ENCODE measurements at regions not wholly inside any gene's neighbourhood (a gene's known extent, or its start where the extent isn't known, plus 50 kb on each side); places are given as distances from the start of the nearest gene placed in this dataset.

DNA sequence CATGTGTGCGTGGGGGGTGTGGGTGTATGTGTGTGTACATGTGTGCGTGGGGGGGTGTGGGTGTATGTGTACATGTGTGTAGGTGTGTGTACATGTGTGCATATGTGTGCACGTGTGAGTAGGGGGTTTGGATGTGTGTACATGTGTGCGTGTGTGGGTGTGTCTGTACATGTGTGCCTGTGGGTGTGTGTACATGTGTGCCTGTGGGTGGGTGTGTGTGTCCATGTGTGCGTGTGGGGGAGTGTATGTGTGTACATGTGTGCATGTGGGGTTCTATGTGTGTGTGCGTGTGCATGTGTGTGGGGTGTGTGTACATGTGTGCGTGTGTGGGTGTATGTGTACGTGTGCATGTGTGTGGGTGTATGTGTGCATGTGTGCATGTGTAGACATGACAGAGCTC, 129.1 kb downstream of the C16orf95 start:
- TF ChIP-seq, protein P1, sequence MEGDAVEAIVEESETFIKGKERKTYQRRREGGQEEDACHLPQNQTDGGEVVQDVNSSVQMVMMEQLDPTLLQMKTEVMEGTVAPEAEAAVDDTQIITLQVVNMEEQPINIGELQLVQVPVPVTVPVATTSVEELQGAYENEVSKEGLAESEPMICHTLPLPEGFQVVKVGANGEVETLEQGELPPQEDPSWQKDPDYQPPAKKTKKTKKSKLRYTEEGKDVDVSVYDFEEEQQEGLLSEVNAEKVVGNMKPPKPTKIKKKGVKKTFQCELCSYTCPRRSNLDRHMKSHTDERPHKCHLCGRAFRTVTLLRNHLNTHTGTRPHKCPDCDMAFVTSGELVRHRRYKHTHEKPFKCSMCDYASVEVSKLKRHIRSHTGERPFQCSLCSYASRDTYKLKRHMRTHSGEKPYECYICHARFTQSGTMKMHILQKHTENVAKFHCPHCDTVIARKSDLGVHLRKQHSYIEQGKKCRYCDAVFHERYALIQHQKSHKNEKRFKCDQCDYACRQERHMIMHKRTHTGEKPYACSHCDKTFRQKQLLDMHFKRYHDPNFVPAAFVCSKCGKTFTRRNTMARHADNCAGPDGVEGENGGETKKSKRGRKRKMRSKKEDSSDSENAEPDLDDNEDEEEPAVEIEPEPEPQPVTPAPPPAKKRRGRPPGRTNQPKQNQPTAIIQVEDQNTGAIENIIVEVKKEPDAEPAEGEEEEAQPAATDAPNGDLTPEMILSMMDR (IDR thresholded peaks at IDR 0.05) = no peak
- no peak overlapping the region for H3K27ac ChIP-seq

DNA sequence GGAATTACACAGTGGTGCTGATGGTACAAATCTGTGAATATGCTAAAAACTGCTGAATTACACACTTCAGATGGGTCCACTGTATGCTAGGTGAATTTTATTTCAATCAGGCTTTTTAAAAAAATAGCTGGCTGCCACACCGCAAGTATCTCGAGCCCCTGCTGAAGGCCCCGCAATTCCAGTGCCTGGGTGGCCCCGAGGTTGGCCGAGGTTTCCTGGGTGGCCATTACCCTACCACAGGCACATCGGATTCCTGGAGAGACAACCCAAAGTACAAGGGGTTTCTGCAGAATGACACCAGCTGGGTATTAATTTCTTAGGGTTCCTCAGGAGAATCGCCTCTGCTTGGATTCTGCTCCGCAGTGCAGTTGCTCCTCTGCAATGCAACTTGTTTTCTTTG, 127.8 kb downstream of the C16orf95 start:
- TF ChIP-seq ZFX (IDR thresholded peaks at IDR 0.05; ENCODE audit: borderline replicate concordance) = no peak
- TF ChIP-seq, protein P1 (IDR thresholded peaks at IDR 0.05) = no peak
- no peak overlapping the region for H3K27ac ChIP-seq

DNA sequence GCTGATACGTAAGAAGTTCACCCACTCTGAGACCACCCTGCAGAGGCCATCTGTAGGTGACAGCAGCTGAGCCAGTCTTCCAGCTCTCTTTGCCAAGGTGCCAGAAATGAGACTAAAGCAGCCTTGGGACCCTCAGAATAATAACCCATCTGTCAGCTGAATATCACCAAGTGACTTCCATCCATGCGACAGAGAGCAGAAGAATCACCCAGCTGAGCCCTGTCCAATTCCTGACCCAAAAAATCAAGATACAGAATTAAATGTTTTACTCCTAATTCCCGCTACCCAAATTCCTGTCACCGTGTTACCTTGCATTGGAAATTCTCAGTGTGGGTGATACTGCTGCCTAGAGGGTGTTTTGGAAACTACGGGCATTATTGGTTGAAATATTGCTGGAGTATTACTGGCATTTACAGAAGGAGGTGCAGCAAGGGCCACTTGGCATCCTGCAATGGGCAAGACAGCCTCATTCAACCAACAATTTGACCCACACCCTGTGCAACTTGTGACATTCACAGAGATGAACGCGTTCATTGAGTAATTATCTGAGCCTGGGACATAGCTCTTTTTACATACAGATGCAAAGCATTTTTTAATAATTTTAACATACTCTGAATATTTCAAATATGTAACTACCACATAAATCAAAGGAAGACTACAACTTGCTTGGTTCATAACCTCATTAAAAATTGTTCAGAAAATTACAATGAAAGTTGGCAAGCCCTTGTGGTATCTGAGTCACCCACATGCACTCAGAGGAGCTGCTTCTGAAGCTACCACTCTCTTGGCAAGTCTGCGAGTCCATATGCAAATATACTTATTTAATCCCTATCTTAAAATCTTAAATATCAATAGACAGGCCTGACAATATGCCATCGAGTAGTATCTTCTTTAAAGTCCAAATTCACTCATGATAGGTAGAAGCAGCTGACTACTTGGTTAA, 126.6 kb downstream of the C16orf95 start:
- no peak for TF ChIP-seq ZFX (IDR thresholded peaks at IDR 0.05; ENCODE audit: borderline replicate concordance)
- TF ChIP-seq, protein P1 (IDR thresholded peaks at IDR 0.05) = no peak
- H3K27ac ChIP-seq = no peak overlapping the region

DNA sequence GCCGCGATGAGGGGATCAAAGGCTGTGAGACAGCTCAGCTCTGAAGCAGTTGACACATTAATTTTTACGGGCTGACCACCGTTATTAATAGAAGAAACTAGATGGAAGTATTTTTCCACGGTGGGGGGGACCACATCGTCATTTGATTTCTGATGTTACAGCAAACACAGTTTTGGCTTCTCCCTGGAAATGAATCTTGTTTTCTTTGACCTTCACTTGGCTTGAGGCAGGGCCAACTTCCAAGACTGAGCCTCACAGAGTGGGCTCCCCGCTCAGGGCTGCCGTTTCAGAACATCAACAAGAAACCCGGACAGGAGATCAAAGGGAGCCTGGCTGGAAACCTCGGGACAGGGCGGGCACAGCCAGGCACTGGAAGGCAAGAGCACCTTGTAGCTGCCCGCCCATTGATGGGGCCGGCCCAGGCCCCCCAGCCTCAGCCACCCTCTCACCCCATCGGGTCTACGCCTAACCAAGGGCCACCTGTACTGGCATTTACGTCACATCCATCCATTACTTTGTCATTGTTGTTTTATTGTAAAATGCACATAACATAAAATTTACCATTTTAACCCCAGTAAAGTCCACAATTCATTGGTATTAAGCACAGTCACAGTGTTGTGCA, 124.6 kb downstream of the C16orf95 start:
- no peak overlapping the region for H3K27ac ChIP-seq
- TF ChIP-seq, protein P1 (IDR thresholded peaks at IDR 0.05) = no peak
- TF ChIP-seq ZFX (IDR thresholded peaks at IDR 0.05; ENCODE audit: borderline replicate concordance) = no peak

DNA sequence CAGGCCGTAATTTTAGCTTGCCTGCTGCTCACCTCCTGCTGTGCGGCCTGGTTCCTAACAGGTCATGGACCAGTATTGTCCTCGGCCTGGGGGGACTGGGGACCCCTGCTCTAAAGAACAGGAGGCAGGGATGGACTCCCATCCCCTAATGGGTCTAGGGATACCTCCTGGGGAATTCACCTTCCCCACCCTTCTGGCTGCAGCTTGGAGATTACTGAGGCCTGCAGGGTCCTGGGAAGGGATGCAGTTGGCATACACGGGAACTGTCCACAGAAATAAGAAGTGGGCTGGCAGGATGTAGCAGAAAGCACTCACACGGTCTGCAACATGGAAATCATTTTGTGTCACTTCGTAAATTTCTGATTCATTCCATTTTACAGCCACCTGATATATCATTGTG, 123.0 kb downstream of the C16orf95 start:
- TF ChIP-seq, protein P1 (IDR thresholded peaks at IDR 0.05) = no peak
- TF ChIP-seq ZFX (IDR thresholded peaks at IDR 0.05; ENCODE audit: borderline replicate concordance) = no peak
- no peak overlapping the region for H3K27ac ChIP-seq

DNA sequence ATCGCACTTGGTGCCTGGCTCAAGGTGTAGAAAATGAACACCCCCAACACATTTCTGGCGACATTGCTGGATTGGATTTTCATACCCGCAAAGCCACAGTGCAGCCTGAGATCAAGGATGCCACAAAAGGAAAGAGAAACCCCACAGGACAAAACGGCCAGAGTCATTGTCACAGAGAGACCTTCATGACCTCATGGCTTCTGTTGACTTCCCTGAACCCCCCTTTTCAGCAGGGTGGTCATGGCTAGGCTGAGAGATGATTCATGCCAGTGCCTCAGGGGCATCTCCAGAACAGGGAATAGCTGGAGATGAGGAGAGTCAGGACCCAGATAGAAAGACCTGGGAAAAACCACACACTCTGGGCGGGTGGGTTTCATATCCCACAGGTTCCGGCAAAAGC, 122.0 kb downstream of the C16orf95 start:
- TF ChIP-seq ZFX (IDR thresholded peaks at IDR 0.05; ENCODE audit: borderline replicate concordance) = no peak
- TF ChIP-seq, protein P1 (IDR thresholded peaks at IDR 0.05) = no peak
- no peak overlapping the region for H3K27ac ChIP-seq

DNA sequence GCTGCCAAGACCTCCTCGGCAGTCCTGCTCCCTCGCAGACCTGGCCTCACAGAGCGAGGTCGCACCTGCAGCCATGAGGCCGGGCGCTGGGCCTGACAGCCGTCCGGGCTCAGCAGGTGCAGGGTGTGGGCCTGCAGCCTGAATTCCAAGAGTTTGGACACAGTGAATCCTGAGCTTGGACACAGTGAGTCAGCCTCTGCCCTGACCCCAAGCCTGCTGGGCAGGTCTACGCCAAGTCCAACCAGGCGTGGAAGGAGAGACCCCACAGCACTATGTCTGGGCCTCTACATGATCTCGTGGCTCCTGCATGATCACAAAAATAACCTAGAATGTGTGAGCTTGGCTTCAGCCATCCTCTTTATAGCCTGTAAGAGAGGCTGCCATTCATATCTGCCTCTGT, 121.0 kb downstream of the C16orf95 start:
- no peak for TF ChIP-seq ZFX (IDR thresholded peaks at IDR 0.05; ENCODE audit: borderline replicate concordance)
- TF ChIP-seq, protein P1 (IDR thresholded peaks at IDR 0.05) = no peak
- H3K27ac ChIP-seq = no peak overlapping the region

All from 22Rv1 (cell line).